ENCODE measurements at regions not wholly inside any gene's neighbourhood (a gene's known extent, or its start where the extent isn't known, plus 50 kb on each side); places are given as distances from the start of the nearest gene placed in this dataset.

GRCh38 chr3:59127071-59127470 is 77.2 kb upstream of the CFAP20DC start:
- TF ChIP-seq POLR2A (IDR thresholded peaks at IDR 0.05) (no peak), CTCF (IDR thresholded peaks at IDR 0.05) (no peak)
